ENCODE measurements at regions not wholly inside any gene's neighbourhood (a gene's known extent, or its start where the extent isn't known, plus 50 kb on each side); places are given as distances from the start of the nearest gene placed in this dataset.
"Not testable (repeated sequence)": the region's sequence is repeated elsewhere in the genome, so short reads cannot be mapped to it uniquely, and the experiment has no call there.

- Histone ChIP-seq H3K4me3 (no peak overlapping the region), H3K27me3 (ENCODE audit: low read depth) (no peaks in the 10 kb centered on the region), H3K9me3 (replicated peaks) (peaks cover 7% of the 10 kb centered on the region), H3K27ac (replicated peaks) (no peak overlapping the region), H3K4me1 (no peaks in the 10 kb centered on the region), H3K36me3 (no peaks in the 10 kb centered on the region)
- DNase-seq: no peak
- intact Hi-C loops (cut with micrococcal nuclease): no loop called here
- no peak for TF ChIP-seq CTCF (IDR thresholded peaks at IDR 0.05; ENCODE audit: borderline replicate concordance)
These were observed 967.6 kb downstream of the LTN1 start for GRCh38 chr21:28025111-28025510.

- Histone ChIP-seq H3K9me3 (replicated peaks) (no peaks in the 10 kb centered on the region), H3K27me3 (ENCODE audit: low read depth) (no peaks in the 10 kb centered on the region), H3K4me3 (peak overlapping the region; percentile 23), H3K36me3 (no peaks in the 10 kb centered on the region), H3K27ac (replicated peaks) (no peak overlapping the region), H3K4me1 (no peaks in the 10 kb centered on the region)
- intact Hi-C loops (cut with micrococcal nuclease): no loop called here
- DNase-seq: no peak
- TF ChIP-seq CTCF (IDR thresholded peaks at IDR 0.05; ENCODE audit: borderline replicate concordance): peak; percentile 34
These were observed 973.7 kb downstream of the LTN1 start for GRCh38 chr21:28018741-28019669.

- Histone ChIP-seq H3K4me3 (no peak overlapping the region), H3K9me3 (replicated peaks) (no peaks in the 10 kb centered on the region), H3K4me1 (peaks cover under 1% of the 10 kb centered on the region), H3K27ac (replicated peaks) (no peak overlapping the region), H3K36me3 (no peaks in the 10 kb centered on the region), H3K27me3 (ENCODE audit: low read depth) (no peaks in the 10 kb centered on the region)
- no peak for TF ChIP-seq CTCF (IDR thresholded peaks at IDR 0.05; ENCODE audit: borderline replicate concordance)
- no peak for DNase-seq
- intact Hi-C loops (cut with micrococcal nuclease): no loop called here
These were observed 974.5 kb downstream of the LTN1 start for GRCh38 chr21:28018213-28018612.

- H3K4me3 ChIP-seq: no peak overlapping the region
- no peak for DNase-seq
- no peaks in the 10 kb centered on the region for H3K36me3 ChIP-seq
- H3K27me3 ChIP-seq (ENCODE audit: low read depth): no peaks in the 10 kb centered on the region
- no peak overlapping the region for H3K27ac ChIP-seq (replicated peaks)
- intact Hi-C loops (cut with micrococcal nuclease): no loop called here
- no peak for TF ChIP-seq CTCF (IDR thresholded peaks at IDR 0.05; ENCODE audit: borderline replicate concordance)
- H3K4me1 ChIP-seq: peaks cover 12% of the 10 kb centered on the region
- H3K9me3 ChIP-seq (replicated peaks): no peaks in the 10 kb centered on the region
These were observed 976.1 kb downstream of the LTN1 start for GRCh38 chr21:28016571-28016970.

GRCh38 chr21:28013123-28013522 is 979.6 kb downstream of the LTN1 start:
- intact Hi-C loops (cut with micrococcal nuclease); H3K9me3 ChIP-seq (replicated peaks): not testable (repeated sequence)

GRCh38 chr21:28011970-28012369 is 980.7 kb downstream of the LTN1 start:
- intact Hi-C loops (cut with micrococcal nuclease); H3K9me3 ChIP-seq (replicated peaks); H3K27me3 ChIP-seq (ENCODE audit: low read depth); H3K36me3 ChIP-seq; H3K27ac ChIP-seq (replicated peaks); DNase-seq; H3K4me3 ChIP-seq: not testable (repeated sequence)
- peaks cover 16% of the 10 kb centered on the region for H3K4me1 ChIP-seq

More at GRCh38 chr21:28013123-28013522, 979.6 kb downstream of the LTN1 start:
- not testable (repeated sequence) for H3K27ac ChIP-seq (replicated peaks); H3K4me3 ChIP-seq; H3K36me3 ChIP-seq; DNase-seq; H3K27me3 ChIP-seq (ENCODE audit: low read depth)
- H3K4me1 ChIP-seq: peaks cover 16% of the 10 kb centered on the region

- H3K4me3 ChIP-seq; intact Hi-C loops (cut with micrococcal nuclease); H3K9me3 ChIP-seq (replicated peaks); H3K27ac ChIP-seq (replicated peaks); H3K27me3 ChIP-seq (ENCODE audit: low read depth); DNase-seq; H3K36me3 ChIP-seq: not testable (repeated sequence)
- H3K4me1 ChIP-seq: peaks cover 16% of the 10 kb centered on the region
These were observed 984.4 kb downstream of the LTN1 start for GRCh38 chr21:28008245-28008644.

GRCh38 chr21:28003627-28004026 is 989.0 kb downstream of the LTN1 start:
- intact Hi-C loops (cut with micrococcal nuclease); H3K9me3 ChIP-seq (replicated peaks); H3K27ac ChIP-seq (replicated peaks); H3K4me1 ChIP-seq; H3K27me3 ChIP-seq (ENCODE audit: low read depth); H3K36me3 ChIP-seq; H3K4me3 ChIP-seq; DNase-seq: not testable (repeated sequence)

GRCh38 chr21:27996906-27997305 is 995.8 kb downstream of the LTN1 start:
- H3K36me3 ChIP-seq; DNase-seq; intact Hi-C loops (cut with micrococcal nuclease); H3K9me3 ChIP-seq (replicated peaks); H3K4me3 ChIP-seq; H3K27me3 ChIP-seq (ENCODE audit: low read depth): not testable (repeated sequence)
- peak overlapping the region; percentile 29 for H3K27ac ChIP-seq (replicated peaks)
- peaks cover 10% of the 10 kb centered on the region for H3K4me1 ChIP-seq

Data from left ventricle myocardium inferior (tissue), 1 donor.